Astrocyte (in vitro differentiated cells and primary cell): ENCODE measurements at regions not wholly inside any gene's neighbourhood (a gene's known extent, or its start where the extent isn't known, plus 50 kb on each side); places are given as distances from the start of the nearest gene placed in this dataset.

ENCODE experiments used
- DNase-seq: peaks from one replicate; pipeline ENCODE4 v3.0.0-alpha.2; 2010; ENCODE audit warnings: low read depth
- FAIRE-seq: peaks from 2 replicates; lab custom pipeline; 2011; peaks lifted over from hg19 to GRCh38; lab: Jason Lieb, UNC
- H2AFZ ChIP-seq: 2 replicates; pipeline ENCODE4 v1.6.0; 2012; ENCODE audit warnings: low read depth, low read length, inconsistent platforms
- H3K27ac ChIP-seq: 2 replicates; pipeline ENCODE4 v1.5.1; 2011; ENCODE audit warnings: low read depth, low read length, inconsistent platforms
- H3K27me3 ChIP-seq: 2 replicates; pipeline ENCODE4 v1.6.0; 2011; ENCODE audit warnings: low read length, inconsistent platforms; ENCODE audit not compliant: insufficient read depth
- H3K36me3 ChIP-seq: 2 replicates; pipeline ENCODE4 v1.5.1; 2011; ENCODE audit warnings: low read length, inconsistent platforms; ENCODE audit not compliant: insufficient read depth
- H3K4me1 ChIP-seq: 2 replicates; pipeline ENCODE4 v1.5.1; 2011; ENCODE audit warnings: low read length, inconsistent platforms; ENCODE audit not compliant: insufficient read depth
- H3K4me2 ChIP-seq: 2 replicates; pipeline ENCODE4 v1.6.0; 2012; ENCODE audit warnings: low read length, inconsistent platforms
- H3K4me3 ChIP-seq: 2 replicates; pipeline ENCODE4 v1.5.1; 2011; ENCODE audit warnings: low read depth, mild to moderate bottlenecking, low read length, inconsistent platforms; ENCODE audit not compliant: insufficient read depth
- H3K79me2 ChIP-seq: 2 replicates; pipeline ENCODE4 v1.6.0; 2012; ENCODE audit warnings: mild to moderate bottlenecking, low read length, inconsistent platforms; ENCODE audit not compliant: insufficient read depth
- H3K9ac ChIP-seq: 2 replicates; pipeline ENCODE4 v1.6.0; 2012; ENCODE audit warnings: mild to moderate bottlenecking, low read length, inconsistent platforms
- H3K9me3 ChIP-seq: 2 replicates; pipeline ENCODE4 v1.5.1; 2012; ENCODE audit warnings: low read depth, mild to moderate bottlenecking, low read length, inconsistent platforms; ENCODE audit not compliant: insufficient read depth
- H4K20me1 ChIP-seq: 2 replicates; pipeline ENCODE4 v1.6.0; 2012; ENCODE audit warnings: low read length, inconsistent platforms; ENCODE audit not compliant: insufficient read depth
- H3K27ac Mint-ChIP-seq: one replicate; pipeline ENCODE4 v1.8.0; 2021; ENCODE audit warnings: mild to moderate bottlenecking, mixed read lengths; ENCODE audit not compliant: unreplicated experiment
- H3K27me3 Mint-ChIP-seq: one replicate; pipeline ENCODE4 v1.8.0; 2021; ENCODE audit warnings: low read depth, mixed read lengths; ENCODE audit not compliant: unreplicated experiment
- H3K36me3 Mint-ChIP-seq: one replicate; pipeline ENCODE4 v1.8.0; 2021; ENCODE audit warnings: low read depth, mixed read lengths; ENCODE audit not compliant: unreplicated experiment
- H3K4me1 Mint-ChIP-seq: one replicate; pipeline ENCODE4 v1.8.0; 2021; ENCODE audit warnings: low read depth, mixed read lengths; ENCODE audit not compliant: unreplicated experiment
- H3K4me3 Mint-ChIP-seq: one replicate; pipeline ENCODE4 v1.8.0; 2021; ENCODE audit warnings: mild to moderate bottlenecking, moderate library complexity, mixed read lengths; ENCODE audit not compliant: unreplicated experiment
- H3K9me3 Mint-ChIP-seq: one replicate; pipeline ENCODE4 v1.8.0; 2021; ENCODE audit warnings: mild to moderate bottlenecking, mixed read lengths; ENCODE audit not compliant: unreplicated experiment
- CTCF ChIP-seq: IDR thresholded peaks from 2 replicates; pipeline ENCODE4 v1.5.1; 2011; ENCODE audit warnings: low read depth, mild to moderate bottlenecking, inconsistent platforms, low read length, moderate library complexity; ENCODE audit not compliant: insufficient read depth
- EZH2 ChIP-seq: IDR thresholded peaks from 2 replicates; pipeline ENCODE4 v1.6.1; 2012; ENCODE audit warnings: mild to moderate bottlenecking, low read length, inconsistent platforms; ENCODE audit not compliant: insufficient read depth

- H3K27me3 ChIP-seq = peaks cover 55% of the 10 kb centered on the region
- H3K79me2 ChIP-seq = no peaks in the 10 kb centered on the region
- no peak overlapping the region for H3K4me2 ChIP-seq
- Mint-ChIP-seq H3K9me3 (no peaks in the 10 kb centered on the region), H3K27me3 (peaks cover 66% of the 10 kb centered on the region), H3K27ac (no peak overlapping the region), H3K36me3 (no peaks in the 10 kb centered on the region), H3K4me1 (peaks cover 3% of the 10 kb centered on the region), H3K4me3 (no peak overlapping the region)
- no peaks in the 10 kb centered on the region for H3K4me1 ChIP-seq
- no peak overlapping the region for H3K4me3 ChIP-seq
- TF ChIP-seq EZH2 (no peak), CTCF (no peak)
- no peak overlapping the region for H3K27ac ChIP-seq
- H3K9ac ChIP-seq = no peak overlapping the region
- no peaks in the 10 kb centered on the region for H3K36me3 ChIP-seq
- no peak overlapping the region for H2AFZ ChIP-seq
- no peaks in the 10 kb centered on the region for H3K9me3 ChIP-seq
- DNase-seq = no peak
- no peak for FAIRE-seq
- H4K20me1 ChIP-seq = no peaks in the 10 kb centered on the region
Observed at GRCh38 chr2:235366390-235366789, 127.5 kb upstream of the AGAP1 start.

GRCh38 chr2:235366807-235367206 is 127.0 kb upstream of the AGAP1 start:
- no peak overlapping the region for H3K27ac ChIP-seq
- Mint-ChIP-seq H3K36me3 (no peaks in the 10 kb centered on the region), H3K27ac (no peak overlapping the region), H3K4me3 (no peak overlapping the region), H3K9me3 (no peaks in the 10 kb centered on the region), H3K27me3 (peaks cover 68% of the 10 kb centered on the region), H3K4me1 (peaks cover 3% of the 10 kb centered on the region)
- no peaks in the 10 kb centered on the region for H3K9me3 ChIP-seq
- TF ChIP-seq CTCF = no peak
- DNase-seq (no peak), FAIRE-seq (no peak)
- H3K4me3 ChIP-seq = no peak overlapping the region
- H3K36me3 ChIP-seq = no peaks in the 10 kb centered on the region
- no peaks in the 10 kb centered on the region for H3K79me2 ChIP-seq
- H3K27me3 ChIP-seq = peaks cover 53% of the 10 kb centered on the region
- H2AFZ ChIP-seq = no peak overlapping the region
- no peaks in the 10 kb centered on the region for H4K20me1 ChIP-seq
- no peak overlapping the region for H3K4me2 ChIP-seq
- H3K4me1 ChIP-seq = no peaks in the 10 kb centered on the region
- H3K9ac ChIP-seq = no peak overlapping the region

GRCh38 chr2:235371018-235371417 is 122.8 kb upstream of the AGAP1 start:
- Histone ChIP-seq H3K4me3 (no peak overlapping the region), H3K9me3 (no peaks in the 10 kb centered on the region), H4K20me1 (no peaks in the 10 kb centered on the region), H3K4me2 (no peak overlapping the region), H3K9ac (no peak overlapping the region), H3K36me3 (no peaks in the 10 kb centered on the region), H3K4me1 (no peaks in the 10 kb centered on the region), H3K27ac (no peak overlapping the region), H2AFZ (no peak overlapping the region), H3K79me2 (no peaks in the 10 kb centered on the region), H3K27me3 (peaks cover 32% of the 10 kb centered on the region)
- no peaks in the 10 kb centered on the region for H3K9me3 Mint-ChIP-seq
- H3K27me3 Mint-ChIP-seq = peaks cover 46% of the 10 kb centered on the region
- FAIRE-seq (no peak), DNase-seq (no peak)
- H3K27ac Mint-ChIP-seq = no peak overlapping the region
- H3K36me3 Mint-ChIP-seq = no peaks in the 10 kb centered on the region
- TF ChIP-seq CTCF (no peak), EZH2 (no peak)
- peaks cover 1% of the 10 kb centered on the region for H3K4me1 Mint-ChIP-seq
- no peak overlapping the region for H3K4me3 Mint-ChIP-seq
